ENCODE measurements at regions not wholly inside any gene's neighbourhood (a gene's known extent, or its start where the extent isn't known, plus 50 kb on each side); places are given as distances from the start of the nearest gene placed in this dataset.
"Not testable (repeated sequence)": the region's sequence is repeated elsewhere in the genome, so short reads cannot be mapped to it uniquely, and the experiment has no call there.

DNA sequence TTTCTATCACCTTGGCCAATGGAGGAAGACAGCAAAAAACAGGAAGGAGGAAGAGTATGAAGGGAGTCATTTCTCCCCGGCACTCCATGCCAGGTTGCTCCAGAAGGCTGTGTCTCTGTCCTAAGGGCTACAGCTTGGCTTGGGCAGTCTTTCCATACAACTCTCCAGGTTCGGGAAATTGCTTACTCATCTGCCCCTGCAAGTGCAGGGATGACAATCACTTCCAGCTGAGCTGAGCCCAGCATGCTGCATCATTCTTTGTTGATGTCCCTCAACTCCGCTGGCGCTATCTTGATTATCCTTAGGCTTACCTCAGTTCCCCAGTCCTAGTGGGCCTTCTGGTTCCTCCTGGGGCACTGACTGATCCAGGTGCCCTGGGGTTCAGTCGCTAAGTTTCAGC is 86.9 kb upstream of the COPS8 start:
- Histone ChIP-seq H3K27ac (ENCODE audit: low read length) (no peak overlapping the region), H3K36me3 (ENCODE audit: insufficient read depth, low read length) (no peaks in the 10 kb centered on the region), H3K9me3 (ENCODE audit: low read length) (no peaks in the 10 kb centered on the region), H3K4me2 (ENCODE audit: low read length) (no peak overlapping the region), H3K9ac (ENCODE audit: low read length) (no peak overlapping the region), H3K4me3 (ENCODE audit: low read length) (no peak overlapping the region), H3K9me2 (ENCODE audit: insufficient read depth, low read length) (no peaks in the 10 kb centered on the region), H2AFZ (ENCODE audit: low read depth, low read length) (no peak overlapping the region), H3K27me3 (ENCODE audit: insufficient read depth, low read depth, low read length) (no peaks in the 10 kb centered on the region), H3F3A (ENCODE audit: insufficient read depth, low read length, poor library complexity, severe bottlenecking) (no peaks in the 10 kb centered on the region), H4K20me1 (ENCODE audit: insufficient read depth) (no peaks in the 10 kb centered on the region), H3K79me2 (replicated peaks; ENCODE audit: insufficient read depth, low read length) (no peaks in the 10 kb centered on the region)
- TF ChIP-seq, protein P1, sequence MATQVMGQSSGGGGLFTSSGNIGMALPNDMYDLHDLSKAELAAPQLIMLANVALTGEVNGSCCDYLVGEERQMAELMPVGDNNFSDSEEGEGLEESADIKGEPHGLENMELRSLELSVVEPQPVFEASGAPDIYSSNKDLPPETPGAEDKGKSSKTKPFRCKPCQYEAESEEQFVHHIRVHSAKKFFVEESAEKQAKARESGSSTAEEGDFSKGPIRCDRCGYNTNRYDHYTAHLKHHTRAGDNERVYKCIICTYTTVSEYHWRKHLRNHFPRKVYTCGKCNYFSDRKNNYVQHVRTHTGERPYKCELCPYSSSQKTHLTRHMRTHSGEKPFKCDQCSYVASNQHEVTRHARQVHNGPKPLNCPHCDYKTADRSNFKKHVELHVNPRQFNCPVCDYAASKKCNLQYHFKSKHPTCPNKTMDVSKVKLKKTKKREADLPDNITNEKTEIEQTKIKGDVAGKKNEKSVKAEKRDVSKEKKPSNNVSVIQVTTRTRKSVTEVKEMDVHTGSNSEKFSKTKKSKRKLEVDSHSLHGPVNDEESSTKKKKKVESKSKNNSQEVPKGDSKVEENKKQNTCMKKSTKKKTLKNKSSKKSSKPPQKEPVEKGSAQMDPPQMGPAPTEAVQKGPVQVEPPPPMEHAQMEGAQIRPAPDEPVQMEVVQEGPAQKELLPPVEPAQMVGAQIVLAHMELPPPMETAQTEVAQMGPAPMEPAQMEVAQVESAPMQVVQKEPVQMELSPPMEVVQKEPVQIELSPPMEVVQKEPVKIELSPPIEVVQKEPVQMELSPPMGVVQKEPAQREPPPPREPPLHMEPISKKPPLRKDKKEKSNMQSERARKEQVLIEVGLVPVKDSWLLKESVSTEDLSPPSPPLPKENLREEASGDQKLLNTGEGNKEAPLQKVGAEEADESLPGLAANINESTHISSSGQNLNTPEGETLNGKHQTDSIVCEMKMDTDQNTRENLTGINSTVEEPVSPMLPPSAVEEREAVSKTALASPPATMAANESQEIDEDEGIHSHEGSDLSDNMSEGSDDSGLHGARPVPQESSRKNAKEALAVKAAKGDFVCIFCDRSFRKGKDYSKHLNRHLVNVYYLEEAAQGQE (IDR thresholded peaks at IDR 0.05; ENCODE audit: borderline replicate concordance), result no peak

DNA sequence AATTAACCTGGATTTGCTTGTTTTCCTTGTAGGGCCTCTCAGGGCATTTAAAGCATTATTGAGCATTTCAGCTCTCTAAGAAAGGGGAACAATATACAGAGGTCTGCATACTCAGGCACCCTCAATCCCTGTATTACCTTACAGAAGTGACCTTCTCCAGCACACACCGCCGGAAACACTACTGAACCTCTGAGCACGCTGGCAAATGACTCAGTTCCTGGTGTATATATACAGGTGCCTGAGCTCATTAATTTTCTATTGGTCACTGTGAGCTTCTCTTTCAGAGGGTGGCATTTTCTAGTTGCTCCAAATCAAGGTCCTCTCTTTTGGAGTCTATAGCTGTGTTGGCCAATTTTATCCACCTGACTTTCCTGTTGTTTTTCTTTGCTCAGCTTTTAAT is 85.2 kb upstream of the COPS8 start:
- no peak overlapping the region for H3K27ac ChIP-seq (ENCODE audit: low read length)
- H4K20me1 ChIP-seq (ENCODE audit: insufficient read depth), result no peaks in the 10 kb centered on the region
- H3K4me3 ChIP-seq (ENCODE audit: low read length), result no peak overlapping the region
- no peak overlapping the region for H2AFZ ChIP-seq (ENCODE audit: low read depth, low read length)
- H3K36me3 ChIP-seq (ENCODE audit: insufficient read depth, low read length), result no peaks in the 10 kb centered on the region
- no peak overlapping the region for H3K4me2 ChIP-seq (ENCODE audit: low read length)
- TF ChIP-seq MXI1 (conservative IDR thresholded peaks at IDR 0.05; ENCODE audit: poor library complexity, severe bottlenecking) (no peak), EZH2 (IDR thresholded peaks at IDR 0.05; ENCODE audit: borderline replicate concordance, insufficient read depth, low read length, poor library complexity, severe bottlenecking) (no peak), POLR2AphosphoS5 (IDR thresholded peaks at IDR 0.05) (no peak), TAF1 (IDR thresholded peaks at IDR 0.05; ENCODE audit: low read depth) (no peak), SMC3 (conservative IDR thresholded peaks at IDR 0.05; ENCODE audit: poor library complexity) (no peak), RAD21 (conservative IDR thresholded peaks at IDR 0.05) (no peak), EP300 (conservative IDR thresholded peaks at IDR 0.05; ENCODE audit: poor library complexity, severe bottlenecking) (no peak)
- TF ChIP-seq, protein P2, sequence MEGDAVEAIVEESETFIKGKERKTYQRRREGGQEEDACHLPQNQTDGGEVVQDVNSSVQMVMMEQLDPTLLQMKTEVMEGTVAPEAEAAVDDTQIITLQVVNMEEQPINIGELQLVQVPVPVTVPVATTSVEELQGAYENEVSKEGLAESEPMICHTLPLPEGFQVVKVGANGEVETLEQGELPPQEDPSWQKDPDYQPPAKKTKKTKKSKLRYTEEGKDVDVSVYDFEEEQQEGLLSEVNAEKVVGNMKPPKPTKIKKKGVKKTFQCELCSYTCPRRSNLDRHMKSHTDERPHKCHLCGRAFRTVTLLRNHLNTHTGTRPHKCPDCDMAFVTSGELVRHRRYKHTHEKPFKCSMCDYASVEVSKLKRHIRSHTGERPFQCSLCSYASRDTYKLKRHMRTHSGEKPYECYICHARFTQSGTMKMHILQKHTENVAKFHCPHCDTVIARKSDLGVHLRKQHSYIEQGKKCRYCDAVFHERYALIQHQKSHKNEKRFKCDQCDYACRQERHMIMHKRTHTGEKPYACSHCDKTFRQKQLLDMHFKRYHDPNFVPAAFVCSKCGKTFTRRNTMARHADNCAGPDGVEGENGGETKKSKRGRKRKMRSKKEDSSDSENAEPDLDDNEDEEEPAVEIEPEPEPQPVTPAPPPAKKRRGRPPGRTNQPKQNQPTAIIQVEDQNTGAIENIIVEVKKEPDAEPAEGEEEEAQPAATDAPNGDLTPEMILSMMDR (IDR thresholded peaks at IDR 0.05; ENCODE audit: poor library complexity, severe bottlenecking), result no peak
- TF ChIP-seq, protein P1 (IDR thresholded peaks at IDR 0.05; ENCODE audit: borderline replicate concordance), result no peak
- no peaks in the 10 kb centered on the region for H3K79me2 ChIP-seq (replicated peaks; ENCODE audit: insufficient read depth, low read length)
- no peaks in the 10 kb centered on the region for H3K9me2 ChIP-seq (ENCODE audit: insufficient read depth, low read length)
- H3F3A ChIP-seq (ENCODE audit: insufficient read depth, low read length, poor library complexity, severe bottlenecking), result no peaks in the 10 kb centered on the region
- H3K9me3 ChIP-seq (ENCODE audit: low read length), result no peaks in the 10 kb centered on the region
- H3K9ac ChIP-seq (ENCODE audit: low read length), result no peak overlapping the region
- H3K27me3 ChIP-seq (ENCODE audit: insufficient read depth, low read depth, low read length), result no peaks in the 10 kb centered on the region

DNA sequence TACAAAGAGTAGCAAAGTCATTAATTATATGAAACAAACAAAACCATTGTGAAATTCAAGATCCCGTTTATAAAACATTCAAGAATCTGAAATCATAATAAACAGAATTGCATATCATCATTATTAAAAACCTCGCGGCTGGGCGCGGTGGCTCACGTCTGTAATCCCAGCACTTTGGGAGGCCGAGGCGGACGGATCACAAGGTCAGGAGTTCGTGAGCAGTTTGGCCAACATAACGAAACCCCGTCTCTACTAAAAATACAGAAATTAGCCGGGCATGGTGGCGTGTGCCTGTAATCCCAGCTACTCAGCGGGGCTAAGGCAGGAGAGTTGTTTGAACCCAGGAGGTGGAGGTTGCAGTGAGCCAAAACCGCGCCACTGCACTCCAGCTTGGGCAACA is 80.3 kb upstream of the COPS8 start:
- not testable (repeated sequence) for H3K9me2 ChIP-seq (ENCODE audit: insufficient read depth, low read length); H3K27me3 ChIP-seq (ENCODE audit: insufficient read depth, low read depth, low read length); H3K79me2 ChIP-seq (replicated peaks; ENCODE audit: insufficient read depth, low read length); H3K4me3 ChIP-seq (ENCODE audit: low read length); H3K9me3 ChIP-seq (ENCODE audit: low read length); H3K27ac ChIP-seq (ENCODE audit: low read length); H3K36me3 ChIP-seq (ENCODE audit: insufficient read depth, low read length); H3K9ac ChIP-seq (ENCODE audit: low read length); H4K20me1 ChIP-seq (ENCODE audit: insufficient read depth); H3K4me2 ChIP-seq (ENCODE audit: low read length); H3F3A ChIP-seq (ENCODE audit: insufficient read depth, low read length, poor library complexity, severe bottlenecking); H2AFZ ChIP-seq (ENCODE audit: low read depth, low read length)

All from neural cell (in vitro differentiated cells).